Hepatic stellate cell (primary cell): ENCODE measurements at regions not wholly inside any gene's neighbourhood (a gene's known extent, or its start where the extent isn't known, plus 50 kb on each side); places are given as distances from the start of the nearest gene placed in this dataset.
"Not testable (repeated sequence)": the region's sequence is repeated elsewhere in the genome, so short reads cannot be mapped to it uniquely, and the experiment has no call there.

Source experiments
- DNase-seq: peaks from one replicate; pipeline ENCODE4 v3.0.0; 2011; ENCODE audit warnings: low spot score

GRCh38 chr10:14425034-14425433 is 94.3 kb upstream of the FRMD4A start:
- DNase-seq: no peak

DNA sequence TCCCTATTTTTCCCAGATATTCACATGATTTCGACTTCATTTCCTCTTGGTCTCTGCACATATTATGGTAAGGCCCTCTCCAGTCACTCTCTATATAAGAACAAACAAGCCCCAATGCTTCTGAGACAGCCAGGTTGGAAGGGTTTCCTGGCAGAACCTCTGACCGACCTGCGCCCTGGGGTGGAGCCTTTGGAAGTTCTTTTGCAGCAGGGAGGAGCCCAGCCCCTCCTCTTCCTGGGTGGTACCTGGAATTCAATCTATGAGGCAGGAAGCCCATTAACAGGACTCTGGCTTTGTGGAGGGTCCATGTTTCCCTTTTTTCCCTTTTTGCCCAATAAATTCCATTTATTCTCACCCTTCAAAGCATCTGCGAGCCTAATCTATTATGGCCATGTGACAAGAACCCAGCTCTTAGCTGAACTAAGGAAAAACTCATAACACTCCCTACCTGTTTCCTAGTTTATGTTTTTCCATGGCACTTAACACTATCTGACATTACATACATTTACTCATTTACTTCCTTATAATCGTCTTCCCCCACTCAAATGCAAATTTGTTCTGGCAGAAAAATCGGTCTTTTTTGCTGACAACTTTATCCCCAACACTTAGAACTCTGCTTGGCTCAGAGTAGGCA is 92.5 kb upstream of the FRMD4A start:
- no peak for DNase-seq

DNA sequence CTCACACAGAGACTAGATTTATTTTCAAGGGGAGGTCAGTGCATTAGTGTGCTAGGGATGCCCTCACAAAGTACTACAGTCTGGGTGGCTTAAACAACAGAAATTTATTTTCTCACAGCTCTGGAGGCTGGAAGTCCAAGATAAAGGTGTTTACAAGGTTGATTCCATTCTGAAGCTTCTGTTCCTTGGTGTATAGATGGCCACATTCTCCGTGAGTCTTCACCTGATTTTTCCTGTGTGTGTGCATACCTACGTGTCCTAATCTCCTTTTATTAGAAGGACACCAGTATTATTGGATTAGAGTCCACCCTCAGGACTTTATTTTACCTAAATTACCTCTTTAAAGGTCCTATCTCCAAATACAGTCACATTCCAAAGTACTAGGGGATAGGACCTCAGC is 91.7 kb upstream of the FRMD4A start:
- no peak for DNase-seq

GRCh38 chr10:14421941-14422340 is 91.2 kb upstream of the FRMD4A start:
- DNase-seq: no peak

DNA sequence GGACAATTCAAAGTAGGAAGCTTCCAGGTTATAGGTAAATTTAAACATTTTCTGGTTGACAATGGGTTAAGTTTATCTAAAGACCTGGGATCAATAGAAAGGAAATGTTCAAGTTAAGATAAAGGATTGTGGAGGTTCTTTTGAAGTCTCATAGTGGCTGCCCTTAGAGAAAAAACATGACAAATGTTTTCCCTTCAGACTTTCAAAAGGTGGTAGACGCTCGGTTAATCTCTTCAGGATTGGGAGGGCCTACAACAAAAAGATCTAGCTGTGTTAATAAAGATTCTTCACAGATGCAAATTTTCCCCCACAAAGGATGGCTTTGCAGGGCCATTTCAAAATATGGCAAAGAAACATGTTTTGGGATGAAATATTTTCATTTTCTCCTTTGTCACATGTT is 86.6 kb upstream of the FRMD4A start:
- DNase-seq: not testable (repeated sequence)

- DNase-seq: no peak
Observed at GRCh38 chr10:14416308-14416700, 85.6 kb upstream of the FRMD4A start.

DNA sequence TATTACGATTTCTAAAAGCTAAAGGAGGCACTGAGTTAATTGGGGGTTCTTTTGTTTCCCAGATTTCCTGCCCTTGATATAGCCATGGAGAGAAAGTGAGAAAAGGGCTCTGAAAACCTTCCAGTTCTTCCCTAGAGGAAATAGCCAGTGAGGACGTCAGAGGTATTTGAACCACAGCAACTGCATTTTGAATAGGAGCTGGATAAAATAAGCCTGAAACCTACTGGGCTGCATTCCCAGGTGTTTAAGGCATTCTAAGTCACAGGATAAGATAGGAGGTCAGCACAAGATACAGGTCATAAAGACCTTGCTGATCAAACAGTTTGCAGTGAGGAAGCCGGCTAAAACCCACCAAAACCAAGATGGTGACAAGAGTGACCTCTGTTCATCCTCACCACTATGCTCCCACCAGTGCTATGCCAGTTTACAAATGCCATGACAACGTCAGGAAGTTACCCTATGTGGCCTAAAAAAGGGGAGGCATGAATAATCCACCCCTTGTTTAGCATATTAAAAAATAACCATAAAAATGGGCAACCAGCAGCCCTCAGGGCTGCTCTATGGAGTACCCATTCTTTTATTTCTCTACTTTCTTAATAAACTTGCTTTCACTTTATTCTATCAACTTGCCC is 85.1 kb upstream of the FRMD4A start:
- DNase-seq: no peak

GRCh38 chr10:14414901-14415300 is 84.2 kb upstream of the FRMD4A start:
- DNase-seq: peak; percentile 16

- DNase-seq: no peak
Observed at GRCh38 chr10:14413523-14413922, 82.8 kb upstream of the FRMD4A start.

GRCh38 chr10:14412624-14413023 is 81.9 kb upstream of the FRMD4A start:
- DNase-seq: no peak

DNA sequence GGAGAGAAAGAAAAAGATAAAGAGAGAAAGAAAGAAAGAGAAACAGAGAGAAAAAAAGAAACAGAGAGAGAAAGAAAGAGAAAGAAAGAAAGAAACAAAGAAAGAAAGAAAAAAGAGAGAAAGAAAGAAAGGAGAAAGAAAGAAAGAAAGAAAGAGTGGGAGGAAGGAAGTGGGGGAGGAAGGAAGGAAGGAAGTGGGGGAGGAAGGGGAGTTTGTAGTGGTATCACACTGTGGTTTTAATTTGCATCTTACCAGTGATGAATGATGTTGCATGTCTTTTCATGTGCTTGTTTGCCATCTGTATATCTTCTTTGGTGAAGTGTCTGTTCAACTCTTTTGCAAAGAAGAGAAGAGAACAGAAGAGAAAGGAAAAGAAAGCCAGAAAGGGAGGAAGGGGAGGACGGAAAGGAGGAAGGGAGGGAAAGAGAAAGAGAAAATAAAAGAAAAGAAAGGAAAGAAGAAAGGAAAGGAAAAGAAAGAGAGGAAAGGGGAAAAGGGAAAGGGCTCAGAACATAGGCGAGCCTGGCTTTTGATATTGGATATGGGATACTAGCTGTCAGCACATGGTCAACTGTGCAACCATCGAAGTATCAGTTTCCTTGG is 79.2 kb upstream of the FRMD4A start:
- DNase-seq: no peak

- DNase-seq: no peak
Observed at GRCh38 chr10:14409247-14409646, 78.5 kb upstream of the FRMD4A start.

GRCh38 chr10:14408139-14408538 is 77.4 kb upstream of the FRMD4A start:
- DNase-seq: no peak

- DNase-seq: no peak
Observed at GRCh38 chr10:14407567-14407966, 76.8 kb upstream of the FRMD4A start.

- DNase-seq: peak; percentile 42
Observed at GRCh38 chr10:14405076-14406065, 74.6 kb upstream of the FRMD4A start.

- no peak for DNase-seq
Observed at GRCh38 chr10:14403881-14404623, 73.3 kb upstream of the FRMD4A start.

- no peak for DNase-seq
Observed at GRCh38 chr10:14403359-14403758, 72.6 kb upstream of the FRMD4A start.

DNA sequence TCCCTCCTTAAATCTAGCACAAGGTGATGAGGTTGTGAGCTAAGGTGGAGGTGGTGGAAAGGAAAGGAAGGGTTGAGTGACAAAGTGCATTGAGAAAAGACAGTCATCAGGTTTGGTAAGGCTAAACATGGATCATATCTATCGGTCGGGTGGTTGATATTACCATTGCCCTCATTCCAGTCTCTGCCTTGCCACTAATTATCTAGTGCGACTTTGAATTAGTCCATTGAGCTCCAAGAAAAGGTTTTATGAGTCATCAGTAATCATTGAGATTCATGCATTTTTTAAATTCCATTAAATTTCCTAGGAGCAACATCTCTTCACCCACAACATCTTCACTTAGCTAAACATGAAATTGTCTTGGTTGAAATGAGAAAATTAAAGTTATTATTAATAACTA is 68.9 kb upstream of the FRMD4A start:
- no peak for DNase-seq

DNA sequence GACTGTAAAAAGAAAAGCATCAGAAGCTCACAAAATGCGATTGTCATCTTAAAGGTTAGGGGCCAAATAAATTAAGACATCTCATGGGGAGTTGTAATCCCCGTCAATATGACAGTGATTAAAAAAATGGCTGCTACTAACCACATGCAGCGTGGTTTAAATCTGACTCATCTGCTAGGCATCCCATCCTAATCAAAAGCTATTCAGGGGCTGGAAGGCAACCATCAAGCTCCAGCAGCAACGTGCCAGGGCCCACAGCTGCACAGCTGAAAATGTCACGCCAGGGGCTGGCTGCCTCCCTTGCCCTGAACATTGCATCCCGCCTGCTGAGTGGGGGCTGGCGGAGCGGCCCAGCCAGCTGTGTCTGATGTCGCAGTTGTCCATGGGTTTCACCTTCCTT is 66.3 kb upstream of the FRMD4A start:
- peak; percentile 71 for DNase-seq

DNA sequence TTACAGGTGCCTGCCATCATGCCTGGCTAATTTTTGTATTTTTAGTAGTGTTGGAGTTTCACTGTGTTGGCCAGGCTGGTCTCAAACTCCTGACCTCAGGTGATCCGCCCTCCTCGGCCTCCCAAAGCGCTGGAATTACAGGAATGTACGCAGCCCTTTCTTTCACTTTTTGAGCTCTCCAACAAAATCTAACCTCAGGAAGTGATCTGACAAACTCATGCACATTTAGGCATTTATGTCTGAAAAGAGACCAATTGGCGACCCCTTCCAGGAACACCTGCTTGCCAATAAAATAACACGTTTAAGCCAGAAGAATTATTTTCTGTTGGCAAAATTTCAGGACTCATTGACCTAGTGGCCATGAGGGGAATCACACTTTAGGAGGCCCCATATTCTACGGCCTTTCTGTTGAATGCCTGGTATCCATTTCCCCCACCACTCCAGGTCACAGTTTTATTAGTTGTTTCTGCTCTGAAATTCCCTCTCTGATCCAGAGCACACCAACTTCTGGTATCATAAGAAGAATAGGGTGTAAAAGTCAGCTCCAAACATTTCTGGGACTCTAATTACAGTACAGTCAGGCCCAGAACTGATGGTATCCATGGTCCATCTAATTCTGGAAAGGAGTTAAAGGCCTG is 65.8 kb upstream of the FRMD4A start:
- peak; percentile 21 for DNase-seq

GRCh38 chr10:14394179-14394578 is 63.5 kb upstream of the FRMD4A start:
- DNase-seq: no peak
